Hepatocyte (in vitro differentiated cells): ENCODE measurements at regions not wholly inside any gene's neighbourhood (a gene's known extent, or its start where the extent isn't known, plus 50 kb on each side); places are given as distances from the start of the nearest gene placed in this dataset.

ENCODE experiments used
- CTCF ChIP-seq: fragments of 200-600 bp; sonication (generic); IDR thresholded peaks from 2 replicates; pipeline ENCODE4 v1.5.1; 2016; ENCODE audit warnings: antibody characterized with exemption, mild to moderate bottlenecking; ENCODE audit not compliant: poor library complexity
- EZH2 ChIP-seq: fragments of 200-600 bp; sonication (generic); IDR thresholded peaks from 2 replicates; pipeline ENCODE4 v1.6.1; 2016; ENCODE audit warnings: antibody characterized with exemption, mild to moderate bottlenecking, borderline replicate concordance

- TF ChIP-seq EZH2, result no peak
- TF ChIP-seq CTCF, result no peak
These were observed 103.3 kb downstream of the NCR2 start for GRCh38 chr6:41438746-41439145.
